Stimulated activated CD4-positive, alpha-beta T cell treated with anti-CD3 and anti-CD28 coated beads, Interleukin-4, amount 100 ng/mL, for 1 hour (primary cell): ENCODE measurements at regions not wholly inside any gene's neighbourhood (a gene's known extent, or its start where the extent isn't known, plus 50 kb on each side); places are given as distances from the start of the nearest gene placed in this dataset.

ENCODE experiments used
- DNase-seq: peaks from one replicate; pipeline ENCODE4 v3.0.0-alpha.2; 2020

DNA sequence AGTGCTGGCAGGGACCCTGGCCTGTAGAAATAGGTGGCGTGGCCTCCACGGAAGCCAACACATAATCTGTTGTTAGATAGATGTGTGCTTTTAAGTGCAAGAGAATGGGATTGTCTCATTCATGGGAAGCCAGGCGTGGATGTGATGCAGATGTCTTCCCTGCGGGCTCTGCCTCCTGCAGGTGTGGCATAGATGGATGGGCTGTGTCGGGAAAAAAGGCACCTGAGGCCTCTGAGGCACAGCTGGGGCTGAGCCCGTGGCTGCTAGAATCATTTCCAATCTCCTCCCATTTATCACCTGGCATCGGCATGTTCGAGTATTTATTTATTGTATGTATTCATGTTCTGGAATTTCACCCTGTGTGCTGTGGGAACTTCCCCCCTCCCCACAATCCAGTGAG lies 353.4 kb upstream of the AJAP1 start:
- no peak for DNase-seq

DNA sequence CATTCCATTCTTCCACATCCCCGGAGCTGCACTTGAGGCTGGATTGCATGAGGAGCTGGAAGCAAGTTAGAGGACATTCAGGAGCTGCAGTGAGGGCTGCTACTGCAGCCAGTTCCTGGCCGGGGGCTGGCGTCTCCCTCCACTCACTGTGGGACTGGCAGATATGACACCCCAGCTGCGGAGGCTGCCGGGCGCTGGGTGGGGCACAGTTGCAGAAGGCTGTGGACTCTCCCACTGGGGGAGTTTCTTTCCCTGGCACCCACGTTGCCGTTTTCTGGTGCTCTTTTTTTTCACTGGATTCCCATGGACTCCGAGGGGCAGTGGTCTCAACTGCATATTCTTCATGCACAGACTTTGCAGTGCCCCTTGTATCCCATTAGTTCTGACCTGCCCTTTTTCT lies 351.1 kb upstream of the AJAP1 start:
- no peak for DNase-seq

DNA sequence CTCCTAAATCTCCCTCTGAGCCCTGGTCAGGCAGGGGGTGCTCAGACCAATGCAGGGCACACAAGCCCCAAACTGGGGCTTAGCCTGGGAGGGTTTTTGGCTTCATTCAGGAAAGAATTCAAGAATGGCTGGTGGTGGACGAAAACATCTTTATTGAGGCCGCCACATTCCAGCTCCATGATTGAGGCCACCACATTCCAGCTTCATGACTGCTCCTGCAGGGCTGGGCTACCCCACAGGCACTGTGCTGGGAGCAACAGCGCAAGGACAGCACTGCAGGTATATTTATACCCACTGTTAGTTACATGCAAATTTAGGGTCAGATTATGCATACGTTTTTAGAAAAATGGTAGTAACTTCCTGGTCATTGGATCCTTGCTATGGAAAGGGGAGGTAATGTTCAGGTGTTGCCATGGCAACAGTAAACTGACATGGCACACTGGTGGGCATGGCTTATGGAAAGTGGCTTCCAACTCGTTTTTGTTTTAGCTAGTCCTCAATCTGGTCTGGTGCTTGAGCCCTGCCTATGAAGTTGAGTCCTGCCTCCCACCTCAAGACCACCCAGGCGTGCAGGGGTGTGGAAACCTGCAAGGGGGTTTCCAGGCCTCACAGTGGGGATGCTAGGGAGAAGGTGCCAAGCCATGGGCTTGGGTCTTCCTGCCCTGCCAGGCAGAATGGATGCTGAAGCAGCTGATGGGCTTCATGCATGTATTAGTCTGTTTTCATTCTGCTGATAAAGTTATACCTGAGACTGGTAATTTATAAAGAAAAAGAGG lies 348.7 kb upstream of the AJAP1 start:
- DNase-seq = no peak

DNA sequence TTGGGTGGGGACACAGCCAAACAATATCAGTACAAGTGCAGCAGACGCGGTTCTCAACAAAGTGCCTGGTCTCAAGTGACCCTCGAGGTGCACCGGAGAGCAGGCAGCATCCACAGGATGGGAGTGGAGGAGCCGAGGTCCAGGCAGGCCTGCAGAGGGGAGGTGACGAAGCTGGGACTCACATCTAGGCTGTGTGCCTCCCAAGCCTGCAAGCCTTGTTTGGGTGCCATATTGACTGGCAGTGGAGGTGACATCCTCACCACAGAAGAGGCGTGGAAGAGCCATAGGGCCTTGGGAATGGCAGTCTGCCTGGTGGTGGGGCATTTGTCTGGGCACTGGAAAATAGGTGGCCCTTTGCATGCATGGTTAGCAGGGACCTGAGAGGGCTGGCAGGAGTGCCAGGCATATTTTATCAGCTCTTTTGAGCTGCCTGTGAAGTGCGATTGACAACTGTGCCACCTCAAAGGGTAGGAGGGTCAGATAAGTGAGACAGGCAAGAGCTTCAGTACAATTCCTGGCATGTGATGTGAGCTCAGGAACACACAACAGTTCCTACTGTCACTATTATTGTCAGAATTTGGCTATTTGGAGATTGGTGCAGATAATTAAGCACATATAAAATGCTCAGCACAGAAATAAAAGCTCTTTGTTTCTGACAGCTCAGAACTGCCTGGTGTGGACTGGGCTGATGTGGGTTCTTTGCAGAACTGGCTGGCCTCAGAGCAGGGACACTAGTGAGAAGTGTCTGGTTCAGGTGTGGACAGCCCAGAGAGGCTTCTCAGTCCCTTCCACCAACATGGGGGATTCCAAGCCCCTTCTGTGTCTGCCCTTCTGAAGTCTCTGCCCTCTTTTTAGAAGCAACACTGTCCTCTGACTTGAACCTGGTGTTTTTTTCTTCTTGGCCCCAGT lies 347.6 kb upstream of the AJAP1 start:
- DNase-seq = no peak

GRCh38 chr1:4307468-4307845 lies 347.0 kb upstream of the AJAP1 start:
- DNase-seq = no peak

DNA sequence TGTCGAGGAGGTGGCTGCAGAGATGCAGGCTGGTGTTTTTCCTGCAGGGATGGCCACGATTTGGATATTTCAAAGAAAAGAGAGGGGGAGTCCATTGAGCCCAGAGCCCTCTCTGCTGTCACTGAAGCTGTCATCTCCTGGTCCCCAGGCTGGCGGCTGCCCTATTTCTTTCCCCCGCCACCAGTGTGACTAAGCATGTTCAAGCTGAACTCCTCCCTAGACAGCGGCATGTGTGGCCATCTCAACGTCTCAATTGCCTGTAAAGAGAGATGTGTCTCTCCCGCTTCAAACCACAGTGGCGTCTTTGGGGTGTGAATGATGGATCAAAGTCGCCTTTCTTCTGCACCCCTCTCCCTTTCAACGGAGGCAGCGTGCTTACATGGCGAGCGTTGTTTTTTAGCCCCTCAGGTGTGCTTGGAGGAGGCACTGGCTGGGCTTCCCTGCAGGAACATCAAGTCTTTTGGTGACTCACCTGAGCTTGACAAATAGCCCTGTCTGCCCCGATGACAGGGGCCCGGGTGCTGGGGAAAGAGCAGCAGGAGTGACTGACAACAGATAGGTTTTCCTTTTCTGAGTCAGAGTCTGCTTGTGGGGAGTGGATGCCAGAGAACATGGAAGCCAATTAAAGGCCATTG lies 346.4 kb upstream of the AJAP1 start:
- DNase-seq = no peak

GRCh38 chr1:4308806-4309205 lies 345.6 kb upstream of the AJAP1 start:
- no peak for DNase-seq

GRCh38 chr1:4309676-4310320 lies 344.6 kb upstream of the AJAP1 start:
- DNase-seq = no peak

- DNase-seq = no peak
Measured at GRCh38 chr1:4310396-4310923, 343.9 kb upstream of the AJAP1 start.

- DNase-seq = no peak
Measured at GRCh38 chr1:4312024-4312423, 342.4 kb upstream of the AJAP1 start.

DNA sequence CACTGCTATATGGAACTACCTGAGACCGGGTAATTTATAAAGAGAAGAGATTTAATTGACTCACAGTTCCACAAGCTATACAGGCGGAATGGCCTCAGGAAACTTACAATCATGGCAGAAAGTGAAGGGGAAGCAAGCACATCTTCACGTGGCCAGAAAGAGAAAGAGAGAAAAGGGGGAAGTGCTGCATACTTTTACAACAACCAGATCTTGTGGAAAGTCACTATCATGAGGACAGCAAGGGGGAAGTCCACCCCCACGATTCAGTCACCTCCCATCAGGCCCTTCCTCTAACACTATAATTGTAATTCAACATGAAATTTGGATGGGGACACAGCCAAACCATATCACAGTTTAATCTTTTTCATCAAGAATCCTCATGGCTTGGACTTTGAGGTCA lies 339.2 kb upstream of the AJAP1 start:
- DNase-seq = no peak

DNA sequence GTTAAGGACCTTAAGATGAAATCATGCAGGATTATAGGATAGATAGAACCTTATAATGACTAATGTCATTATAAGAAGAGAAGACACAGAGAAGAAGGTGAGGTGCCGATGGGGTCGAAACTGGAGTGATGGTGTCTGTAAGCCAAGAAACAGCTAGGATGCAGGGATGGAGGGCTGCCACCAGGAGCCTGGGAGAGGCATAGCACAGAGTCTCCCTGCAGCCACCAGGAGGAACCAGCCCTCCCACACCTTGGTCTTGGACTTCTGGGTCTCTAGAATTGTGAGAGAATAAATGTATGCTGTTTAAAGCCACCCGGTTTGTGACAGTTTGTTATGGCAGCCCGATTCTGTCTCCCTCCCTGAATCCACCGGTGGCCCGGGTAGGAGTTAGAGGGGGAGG lies 337.2 kb upstream of the AJAP1 start:
- no peak for DNase-seq

GRCh38 chr1:4318720-4319119 lies 335.7 kb upstream of the AJAP1 start:
- no peak for DNase-seq

GRCh38 chr1:4319496-4319895 lies 334.9 kb upstream of the AJAP1 start:
- DNase-seq = no peak

- no peak for DNase-seq
Measured at GRCh38 chr1:4322881-4323280, 331.5 kb upstream of the AJAP1 start.

DNA sequence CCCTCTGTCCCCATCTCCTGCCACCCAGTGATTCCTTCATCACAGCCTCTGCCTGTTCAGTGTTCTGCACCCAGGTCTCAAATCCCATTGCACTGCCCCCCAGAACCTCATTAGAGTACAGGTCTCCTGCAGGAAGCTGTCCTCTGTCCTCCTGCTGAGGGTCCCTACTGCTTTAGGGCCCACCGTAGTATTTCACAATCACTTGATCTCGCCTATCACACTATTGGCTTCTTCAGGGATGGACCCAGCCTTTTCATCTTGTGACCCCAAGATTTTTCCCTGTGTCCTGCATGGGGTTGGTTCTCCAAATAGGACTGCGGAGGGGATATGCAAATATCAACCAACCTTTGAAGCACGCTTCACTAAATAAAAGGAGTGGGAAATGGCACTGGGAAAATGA lies 331.1 kb upstream of the AJAP1 start:
- no peak for DNase-seq

DNA sequence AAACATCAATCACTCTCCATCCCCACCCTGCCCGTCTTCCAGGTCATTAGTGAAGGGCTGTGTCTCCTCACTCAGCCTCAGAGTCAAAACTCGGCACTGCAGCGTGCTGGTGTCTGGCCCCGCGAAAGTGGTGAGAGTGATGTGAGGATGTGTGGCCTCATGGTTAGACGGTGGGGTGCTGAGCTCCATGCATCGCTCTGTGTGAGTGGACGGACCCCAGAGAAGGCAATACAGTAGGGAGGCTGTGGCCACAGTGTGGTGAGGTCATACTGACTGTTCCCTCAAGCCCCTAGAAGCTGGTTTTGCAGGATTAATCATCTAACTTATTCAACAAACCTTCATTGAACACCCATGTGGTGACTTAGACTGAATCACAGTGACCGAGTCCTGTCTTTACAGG lies 329.9 kb upstream of the AJAP1 start:
- no peak for DNase-seq

DNA sequence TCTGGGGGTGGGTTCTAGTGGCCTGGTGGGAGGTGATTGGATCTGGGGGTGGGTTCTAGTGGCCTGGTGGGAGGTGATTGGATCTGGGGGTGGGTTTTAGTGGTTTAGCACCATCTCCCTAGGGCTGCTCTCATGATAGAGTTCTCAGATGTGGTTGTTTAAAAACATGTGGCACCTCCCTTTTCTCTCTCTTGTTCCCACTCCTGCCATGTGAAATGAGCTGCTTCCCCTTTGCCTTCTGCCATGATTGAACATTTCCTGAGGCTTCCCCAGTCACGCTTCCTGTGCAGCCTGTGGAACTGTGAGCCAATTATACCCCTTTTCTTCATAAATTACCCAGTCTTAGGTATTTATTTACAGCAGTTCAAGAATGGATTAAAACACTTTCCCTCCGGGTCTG lies 327.3 kb upstream of the AJAP1 start:
- DNase-seq = no peak

DNA sequence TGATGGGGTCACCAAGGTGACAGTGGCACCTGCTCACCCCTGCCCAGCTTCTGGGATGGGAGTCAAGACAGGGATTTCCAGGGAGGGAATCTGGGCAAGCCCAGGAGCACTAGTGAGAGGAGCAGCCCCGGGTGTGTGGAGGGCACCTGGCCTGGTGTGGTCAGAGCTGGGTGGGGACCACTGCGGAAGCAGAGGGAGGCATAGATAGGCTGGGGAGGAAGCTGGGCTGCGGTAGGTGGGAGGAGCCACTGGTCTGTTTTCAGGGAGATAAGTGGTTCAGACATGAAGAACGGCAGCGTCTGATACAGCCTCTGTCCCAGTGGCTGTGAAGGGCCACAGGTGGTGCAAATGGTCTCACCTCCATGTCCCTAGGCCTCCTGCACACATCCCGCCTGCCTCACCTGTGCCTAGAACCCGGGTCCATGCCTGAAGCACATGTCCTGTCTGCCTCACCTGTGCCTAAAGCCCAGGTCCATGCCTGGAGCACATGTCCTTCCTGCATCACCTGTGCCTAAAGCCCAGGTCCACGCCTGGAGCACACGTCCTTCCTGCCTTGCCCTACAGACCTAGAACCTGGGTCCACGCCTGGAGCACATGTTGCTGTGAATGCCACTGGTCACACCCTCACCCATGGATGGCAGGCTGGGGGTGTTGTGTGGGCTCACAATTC lies 325.9 kb upstream of the AJAP1 start:
- no peak for DNase-seq

DNA sequence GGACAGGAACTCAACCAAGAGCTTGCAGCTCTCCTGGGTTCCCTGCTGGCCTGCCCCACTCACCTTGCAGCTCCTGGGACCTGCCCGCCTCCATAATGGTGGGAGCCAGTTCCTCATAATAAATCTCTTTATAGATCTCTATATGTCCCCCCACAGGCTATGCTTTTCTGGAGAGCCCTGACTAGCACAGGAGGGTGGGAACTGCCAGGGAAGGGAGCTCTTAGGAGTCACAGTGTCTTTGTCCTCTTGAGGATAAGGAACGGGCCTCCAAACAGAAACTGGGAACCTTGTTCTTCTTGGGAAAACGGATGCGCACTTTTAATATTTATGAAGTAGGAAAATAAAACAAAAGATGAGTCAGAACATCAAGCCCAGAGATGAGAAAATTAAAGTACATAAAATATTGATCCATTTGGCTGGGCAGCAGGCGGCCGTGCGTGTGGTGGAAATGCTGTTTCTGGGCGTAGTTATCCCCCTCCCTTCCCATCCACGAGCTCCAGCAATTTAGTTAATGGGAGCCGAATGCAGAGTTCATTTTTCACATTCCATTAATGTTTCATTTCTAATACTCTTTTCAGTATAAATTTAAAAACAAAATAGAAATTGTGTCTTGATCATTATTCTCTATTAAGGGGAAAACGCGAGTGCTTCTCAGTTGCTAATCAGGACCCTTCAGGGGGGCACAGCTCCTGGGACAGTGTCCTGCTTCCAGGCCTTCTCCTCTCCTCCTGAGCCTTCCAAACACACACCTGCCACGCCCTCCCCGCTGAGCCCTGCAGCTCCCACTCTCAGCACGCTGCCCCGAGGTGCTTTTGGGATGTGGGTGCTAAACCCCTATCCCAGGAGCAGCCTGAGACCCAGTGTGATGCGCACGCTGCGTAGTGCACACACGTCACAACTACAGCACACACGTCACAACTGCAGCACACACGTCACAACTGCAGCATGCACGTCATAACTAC lies 323.3 kb upstream of the AJAP1 start:
- no peak for DNase-seq

DNA sequence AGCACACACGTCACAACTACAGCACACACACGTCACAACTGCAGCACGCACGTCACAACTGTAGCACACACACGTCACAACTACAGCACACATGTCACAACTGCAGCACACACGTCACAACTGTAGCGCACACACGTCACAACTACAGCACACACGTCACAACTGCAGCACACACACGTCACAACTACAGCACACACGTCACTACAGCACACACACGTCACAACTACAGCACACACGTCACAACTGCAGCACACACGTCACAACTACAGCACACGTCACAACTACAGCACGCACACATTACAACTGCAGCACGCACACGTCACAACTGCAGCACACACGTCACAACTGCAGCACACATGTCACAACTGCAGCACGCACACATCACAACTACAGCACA lies 322.6 kb upstream of the AJAP1 start:
- no peak for DNase-seq
